Dermis blood vessel endothelial cell (primary cell): ENCODE measurements at regions not wholly inside any gene's neighbourhood (a gene's known extent, or its start where the extent isn't known, plus 50 kb on each side); places are given as distances from the start of the nearest gene placed in this dataset.

ENCODE experiments used
- DNase-seq: peaks from one replicate; pipeline ENCODE4 v3.0.0; 2010

DNA sequence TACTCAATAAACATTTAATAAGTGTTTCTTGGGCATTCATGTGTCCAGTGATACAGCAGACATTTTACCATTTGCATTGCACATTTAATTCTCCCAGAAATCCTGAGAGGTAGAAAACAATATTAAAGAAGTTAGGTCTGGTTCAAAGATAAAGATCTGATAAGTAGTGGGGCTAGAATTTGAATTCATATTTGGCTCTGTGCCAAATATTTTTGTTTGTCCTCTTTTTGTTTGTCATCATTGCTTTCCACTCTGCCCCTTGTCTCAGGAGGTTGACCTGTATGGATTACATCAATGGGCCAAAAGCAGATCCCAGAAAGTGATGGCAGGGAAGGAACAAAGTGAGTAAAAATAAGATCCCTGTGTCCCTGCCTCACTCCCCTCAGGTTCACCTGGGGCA is 441.9 kb upstream of the PKDCC start:
- DNase-seq = no peak

DNA sequence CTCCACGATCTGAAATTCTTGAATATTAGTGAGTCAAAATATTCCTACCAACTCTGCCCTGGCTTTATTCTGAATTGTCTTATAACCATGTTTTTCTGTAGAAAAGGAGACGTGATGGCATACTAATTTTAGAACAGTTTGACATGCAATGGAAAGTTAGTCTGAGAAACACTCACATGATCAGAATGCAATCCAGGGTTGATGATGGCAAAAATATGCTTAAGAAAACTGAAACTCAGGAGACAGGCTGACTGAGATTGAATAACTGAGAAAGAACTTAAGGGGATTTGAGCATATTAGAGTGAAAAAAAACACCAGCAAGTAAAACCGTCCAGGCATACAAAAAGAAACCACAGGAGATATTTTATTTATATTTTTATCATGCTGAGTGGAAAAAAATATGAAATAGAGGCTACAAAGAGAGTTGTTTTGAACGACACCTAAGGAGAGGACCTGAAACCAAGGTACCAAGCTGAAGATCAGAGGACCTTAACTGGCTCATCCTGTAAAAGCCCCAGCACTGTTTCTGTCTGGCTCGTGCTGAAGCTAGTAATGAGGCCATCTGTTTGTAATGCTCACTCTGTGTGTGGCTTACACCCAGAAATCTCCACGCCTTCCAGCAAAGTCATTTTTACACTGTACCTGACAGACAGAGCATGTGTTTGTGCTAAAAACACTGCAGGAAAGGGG is 437.2 kb upstream of the PKDCC start:
- DNase-seq = no peak

DNA sequence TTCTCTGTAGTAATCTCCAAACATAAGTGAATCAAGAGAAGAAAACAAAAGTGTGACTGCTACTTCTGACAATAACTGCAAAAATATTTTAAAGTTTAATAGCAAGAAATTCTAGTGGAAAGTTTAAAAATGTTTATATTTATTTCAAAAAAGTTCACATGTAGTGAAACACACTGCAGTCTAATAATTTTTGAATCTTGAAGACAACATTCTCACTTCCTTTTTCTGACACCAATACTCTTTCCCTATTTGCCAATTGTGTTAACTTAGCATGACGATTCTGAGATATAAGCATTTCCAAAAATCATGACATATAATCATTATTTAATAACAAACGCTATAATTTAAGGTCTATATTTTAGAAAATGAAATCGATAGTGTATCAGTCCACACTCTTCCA is 429.1 kb upstream of the PKDCC start:
- DNase-seq = no peak

DNA sequence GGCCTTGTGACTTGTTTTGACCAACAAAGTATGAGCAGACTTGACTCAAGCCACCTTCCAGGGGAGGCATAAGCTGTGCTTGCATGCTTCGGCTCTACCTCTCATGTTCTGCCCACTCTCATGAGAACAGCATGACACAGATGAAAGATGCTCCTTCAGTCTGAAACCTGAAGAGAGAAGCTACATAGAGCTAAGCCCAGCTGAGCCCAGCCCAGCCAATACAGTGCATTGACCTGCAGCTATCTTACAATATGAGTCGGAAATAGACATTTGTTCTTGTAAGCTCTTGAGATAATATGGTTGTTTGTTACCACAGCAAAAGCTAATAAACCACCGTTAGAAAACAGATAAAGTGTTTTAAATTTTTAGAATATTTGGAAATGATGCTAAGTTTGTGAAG is 426.7 kb upstream of the PKDCC start:
- DNase-seq = no peak

DNA sequence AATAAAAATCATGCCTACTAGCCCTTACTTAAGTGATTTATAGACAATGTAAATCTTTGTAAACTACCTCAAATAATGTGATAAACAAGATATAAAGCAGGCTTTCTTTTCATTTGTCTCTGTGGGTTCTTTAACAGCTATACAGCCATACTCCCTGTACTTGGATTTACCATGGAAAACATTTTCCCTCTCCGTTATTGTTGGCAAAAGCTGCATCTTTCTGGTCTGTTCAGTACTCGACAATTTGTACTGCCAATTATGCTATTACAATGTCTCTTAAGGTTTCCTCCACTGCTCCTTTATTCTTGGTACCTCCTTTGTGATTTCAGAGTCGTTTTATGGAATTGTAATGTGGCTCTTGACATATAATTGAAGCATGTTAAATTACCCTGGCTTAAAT is 426.3 kb upstream of the PKDCC start:
- no peak for DNase-seq

DNA sequence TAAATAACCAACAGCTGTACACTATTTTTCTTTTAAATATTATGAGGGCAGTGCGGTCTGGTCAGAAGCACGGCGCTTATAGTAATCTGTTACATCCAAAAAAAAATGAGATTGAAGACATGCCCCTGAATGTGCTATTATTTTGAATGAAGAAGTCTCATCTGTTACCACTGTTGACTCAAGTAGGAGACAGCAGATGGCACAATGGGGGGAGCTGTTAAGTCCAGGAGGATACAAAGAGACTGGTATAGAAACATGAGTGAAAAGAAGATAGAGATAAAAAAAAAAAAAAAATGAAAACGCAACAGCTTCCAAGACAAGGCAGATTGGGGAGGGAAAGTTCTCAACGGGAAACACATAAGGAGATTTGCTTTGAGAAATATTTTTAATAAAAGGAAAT is 425.5 kb upstream of the PKDCC start:
- no peak for DNase-seq

DNA sequence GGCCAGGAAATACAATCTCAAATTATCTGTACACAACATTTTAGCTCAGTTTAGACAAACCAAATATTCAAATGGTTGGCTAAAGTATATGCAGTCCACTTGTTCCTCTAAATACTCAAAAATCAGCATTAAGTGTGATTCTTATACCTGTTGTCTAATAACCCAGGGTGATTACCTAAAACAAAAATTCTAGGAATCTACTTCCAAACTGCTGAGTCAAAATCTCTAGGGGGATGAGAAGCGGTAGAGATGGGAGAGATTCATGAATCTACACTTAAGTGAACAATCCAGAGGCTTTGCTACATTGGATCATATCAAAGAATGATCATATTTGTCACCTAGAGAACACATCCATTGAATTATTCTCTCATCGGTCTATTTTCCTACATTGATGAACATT is 420.9 kb upstream of the PKDCC start:
- no peak for DNase-seq

DNA sequence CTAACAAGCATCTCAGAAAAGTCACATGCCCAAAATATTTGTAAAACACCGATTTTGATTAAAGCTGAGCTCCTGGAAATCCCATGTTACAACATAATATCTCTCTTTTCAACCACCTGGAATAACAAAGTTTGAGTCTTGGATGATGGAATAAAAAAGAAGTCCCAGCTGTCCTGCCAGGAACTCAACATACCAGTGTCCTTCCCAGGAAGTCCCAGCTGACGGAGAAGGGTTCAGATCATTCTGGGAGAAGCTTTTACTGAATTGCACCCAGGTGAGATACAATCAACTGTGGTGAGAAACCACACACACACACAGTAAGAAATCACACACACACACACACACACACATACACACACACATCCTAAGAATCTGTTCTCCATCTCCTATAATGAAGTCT is 413.1 kb upstream of the PKDCC start:
- DNase-seq = no peak

DNA sequence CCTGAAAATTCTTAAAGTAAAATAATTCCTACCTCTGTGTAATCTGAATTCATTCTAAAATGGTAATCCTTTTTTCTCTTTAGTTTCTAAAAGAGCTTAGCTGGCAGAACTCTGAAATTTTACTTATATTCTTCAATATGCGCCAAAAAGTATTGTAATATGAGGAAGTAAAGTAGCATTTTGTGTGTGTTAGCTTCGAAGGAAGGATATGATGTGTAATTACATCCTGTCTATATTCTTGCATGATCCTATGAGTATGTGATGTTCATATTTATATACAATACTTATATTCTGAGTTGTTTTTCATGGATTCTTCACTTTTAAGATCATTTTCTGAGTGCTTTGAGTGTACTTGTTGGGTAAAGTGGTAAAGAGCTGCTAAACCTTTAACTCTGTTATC is 402.9 kb upstream of the PKDCC start:
- DNase-seq = no peak

DNA sequence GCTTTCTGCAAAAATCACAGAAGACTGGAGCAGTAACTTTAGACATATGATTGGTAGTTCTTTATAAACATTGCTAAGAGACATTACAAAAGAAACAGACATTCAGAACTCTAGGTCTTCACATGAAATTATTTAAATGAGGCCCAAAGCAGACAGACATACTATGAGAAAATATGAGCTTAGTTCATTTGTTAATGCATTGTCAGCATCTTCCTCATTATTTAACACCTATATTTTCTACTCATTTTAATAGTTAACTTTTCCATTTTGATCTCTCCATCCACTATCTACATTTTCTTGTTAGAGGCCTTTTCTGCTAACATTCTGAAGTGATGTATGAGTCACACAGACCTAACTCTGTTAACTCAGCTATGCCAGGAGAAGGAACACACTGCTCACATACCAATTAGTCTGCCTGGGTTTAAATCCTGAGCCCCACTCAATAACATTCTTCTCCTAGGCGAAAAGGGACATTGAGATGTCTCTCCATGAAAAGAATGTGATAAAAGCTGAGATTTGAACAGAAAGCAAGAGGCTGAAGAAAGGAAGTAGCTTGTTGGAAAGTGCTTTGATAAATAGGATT is 400.3 kb upstream of the PKDCC start:
- no peak for DNase-seq

DNA sequence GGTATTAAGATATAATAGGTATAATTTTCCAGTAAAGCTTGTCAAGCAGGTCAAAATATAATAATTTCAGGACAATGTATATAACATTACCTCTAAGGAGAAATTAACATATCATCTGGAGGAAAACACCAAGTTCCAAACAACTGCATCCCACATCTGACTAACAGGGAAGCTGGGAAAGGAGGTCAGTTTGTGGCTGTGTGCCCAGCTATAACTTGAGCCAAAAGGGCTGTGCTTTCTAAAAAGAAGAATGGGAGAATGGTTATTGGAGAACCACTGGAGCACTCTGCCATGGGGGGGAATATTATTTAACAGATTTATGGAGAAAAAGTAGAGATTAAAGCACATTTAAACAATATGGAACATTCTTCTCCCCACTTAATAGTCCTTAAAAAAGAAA is 390.6 kb upstream of the PKDCC start:
- DNase-seq = no peak

DNA sequence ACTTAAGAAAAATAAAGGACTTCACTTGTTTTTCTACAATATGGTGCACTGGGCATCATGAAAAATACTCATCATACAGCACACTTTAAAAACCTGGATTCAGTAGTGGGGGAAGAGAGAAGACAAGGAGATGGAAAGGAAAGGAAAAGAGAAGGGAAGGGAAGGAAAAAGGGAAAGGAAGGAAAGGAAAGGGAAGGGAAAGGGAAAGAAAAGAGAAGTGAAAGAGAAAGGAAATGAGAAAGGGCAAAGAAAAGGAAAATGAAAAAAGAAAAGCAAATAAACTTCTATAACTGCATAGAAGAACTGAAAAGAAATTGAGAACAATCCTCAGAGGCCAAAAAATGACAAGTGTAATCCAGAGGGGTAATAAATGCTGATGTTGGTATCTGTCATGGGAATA is 388.1 kb upstream of the PKDCC start:
- no peak for DNase-seq

DNA sequence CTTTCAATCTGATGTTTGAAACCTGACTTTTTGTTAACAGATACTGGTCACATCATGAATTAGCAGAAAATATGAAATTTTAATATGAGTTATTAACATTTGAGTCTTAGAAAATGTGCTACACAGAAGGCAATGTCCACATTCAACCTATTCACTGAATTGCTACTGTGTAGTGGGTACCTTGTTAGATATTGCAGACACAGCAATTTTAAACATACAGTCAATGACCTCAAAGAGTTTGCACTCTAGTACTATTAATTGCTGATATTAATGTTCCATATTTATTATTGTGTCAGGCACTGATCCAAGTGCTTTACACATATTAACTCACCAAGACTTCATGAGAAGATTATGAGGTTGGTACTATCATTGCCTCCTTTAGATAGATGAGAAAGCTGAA is 385.4 kb upstream of the PKDCC start:
- no peak for DNase-seq

DNA sequence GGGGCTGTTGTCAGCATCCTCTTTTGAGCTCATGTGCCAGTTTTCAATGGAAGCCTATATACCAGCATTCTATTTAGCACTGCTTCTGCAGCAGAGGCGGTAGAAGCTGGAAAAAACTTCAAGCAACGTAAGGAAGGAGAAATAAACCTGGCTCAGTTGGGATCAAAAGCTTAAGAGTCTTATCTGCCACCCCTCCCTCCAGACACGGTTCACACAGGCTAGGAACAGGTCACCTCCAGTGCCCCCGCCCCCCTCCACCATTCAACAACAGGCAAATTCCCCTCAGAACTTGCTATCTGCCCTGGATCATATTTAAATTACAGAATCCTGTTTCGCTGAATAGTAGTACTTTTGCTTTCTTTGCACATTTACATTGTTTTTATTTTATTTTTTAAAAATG is 384.8 kb upstream of the PKDCC start:
- no peak for DNase-seq

DNA sequence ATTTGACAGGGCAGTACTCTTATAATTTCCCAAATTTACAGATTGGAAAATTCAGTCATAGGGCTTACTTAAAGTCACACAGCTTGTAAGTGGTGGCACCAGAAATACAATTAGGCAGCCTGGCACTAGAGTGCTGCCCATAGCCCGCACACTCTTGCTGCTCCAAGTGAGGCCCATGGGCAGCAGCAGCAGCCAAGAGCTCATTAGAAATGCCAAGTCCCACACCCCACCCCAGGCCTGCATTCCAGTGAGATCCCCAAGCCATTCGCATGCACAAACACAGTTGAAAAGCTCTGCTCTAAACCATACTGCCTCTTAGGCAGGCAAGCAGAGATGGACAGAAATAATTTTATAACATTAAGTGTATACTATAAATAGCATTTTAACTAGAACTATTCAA is 379.3 kb upstream of the PKDCC start:
- DNase-seq = no peak

DNA sequence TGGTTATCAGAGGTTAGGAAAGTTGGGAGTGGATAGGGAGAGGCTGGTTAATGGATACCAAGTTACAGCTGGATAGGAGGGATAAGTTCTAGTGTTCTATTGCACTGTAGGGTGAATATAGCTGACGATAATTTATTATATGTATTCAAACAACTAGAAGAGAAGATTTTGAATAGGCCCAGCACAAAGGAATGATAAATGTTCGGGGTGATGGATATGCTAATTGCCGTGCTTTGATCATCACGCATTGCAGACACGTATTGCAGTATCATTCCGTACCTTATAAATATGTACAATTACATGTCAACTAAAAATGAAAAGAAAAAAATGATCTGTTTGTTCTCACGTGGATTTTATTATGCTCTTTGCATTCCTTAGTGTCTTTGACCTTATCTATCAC is 369.2 kb upstream of the PKDCC start:
- DNase-seq = no peak

DNA sequence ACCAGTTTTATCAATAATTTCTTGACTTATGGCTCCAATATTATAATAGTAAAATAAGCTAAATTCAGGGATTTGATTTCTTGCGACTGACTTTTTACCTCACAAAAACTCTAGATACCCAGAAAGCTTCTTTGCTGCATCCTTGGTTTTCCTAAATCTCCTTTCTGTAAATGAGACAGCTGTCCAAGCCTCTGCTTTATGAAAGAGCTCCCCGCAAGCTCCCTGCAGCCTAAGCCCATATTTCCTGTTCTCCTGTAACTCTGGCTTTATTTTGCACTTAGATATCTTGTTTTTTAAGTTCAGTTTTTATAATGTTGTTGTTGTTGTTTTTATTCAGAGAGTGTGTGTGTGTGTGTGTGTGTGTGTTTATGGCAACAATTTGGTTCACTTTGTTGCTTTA is 361.7 kb upstream of the PKDCC start:
- no peak for DNase-seq

DNA sequence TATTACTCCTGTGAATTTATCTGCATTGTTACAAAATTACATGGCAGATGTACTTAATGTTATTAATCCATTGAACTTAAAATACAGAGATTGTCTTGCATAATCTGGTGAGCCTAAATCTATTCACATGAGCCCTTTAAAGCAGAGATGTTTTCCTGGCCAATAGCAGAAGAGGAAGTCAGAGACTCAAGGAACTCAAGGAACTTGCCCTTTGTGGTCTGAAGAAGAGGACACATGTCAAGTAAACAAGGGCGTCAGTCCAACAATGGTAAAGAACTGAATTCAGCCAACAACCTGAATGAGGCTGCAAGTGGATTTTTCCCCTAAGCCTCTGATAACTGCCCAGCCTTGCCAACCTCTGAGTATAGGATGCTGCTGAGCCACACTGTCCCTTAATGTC is 356.3 kb upstream of the PKDCC start:
- no peak for DNase-seq

DNA sequence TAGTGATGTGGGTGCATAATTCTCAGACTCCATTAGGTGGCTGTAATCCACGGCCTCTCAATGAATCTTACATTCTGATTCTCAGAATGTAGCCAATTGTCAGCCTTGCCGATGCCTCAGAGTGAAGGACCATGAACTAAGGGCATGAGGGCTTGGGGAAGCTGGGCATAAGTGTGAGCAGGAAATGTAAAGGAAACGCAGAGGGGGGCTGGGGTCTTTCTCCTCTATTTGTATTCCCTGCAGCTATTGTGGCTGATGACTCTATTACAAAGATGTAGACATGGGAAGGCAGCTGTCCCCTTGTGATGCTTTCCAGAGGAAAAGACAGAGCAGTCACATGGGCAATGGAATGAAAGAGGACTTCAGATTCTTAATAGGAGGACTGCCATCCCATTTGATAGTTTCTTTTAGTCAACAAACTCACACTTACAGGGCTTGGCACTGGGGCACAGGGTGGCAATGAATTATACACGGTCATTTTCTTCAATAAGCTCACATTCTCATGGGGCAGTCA is 353.2 kb upstream of the PKDCC start:
- DNase-seq = no peak

DNA sequence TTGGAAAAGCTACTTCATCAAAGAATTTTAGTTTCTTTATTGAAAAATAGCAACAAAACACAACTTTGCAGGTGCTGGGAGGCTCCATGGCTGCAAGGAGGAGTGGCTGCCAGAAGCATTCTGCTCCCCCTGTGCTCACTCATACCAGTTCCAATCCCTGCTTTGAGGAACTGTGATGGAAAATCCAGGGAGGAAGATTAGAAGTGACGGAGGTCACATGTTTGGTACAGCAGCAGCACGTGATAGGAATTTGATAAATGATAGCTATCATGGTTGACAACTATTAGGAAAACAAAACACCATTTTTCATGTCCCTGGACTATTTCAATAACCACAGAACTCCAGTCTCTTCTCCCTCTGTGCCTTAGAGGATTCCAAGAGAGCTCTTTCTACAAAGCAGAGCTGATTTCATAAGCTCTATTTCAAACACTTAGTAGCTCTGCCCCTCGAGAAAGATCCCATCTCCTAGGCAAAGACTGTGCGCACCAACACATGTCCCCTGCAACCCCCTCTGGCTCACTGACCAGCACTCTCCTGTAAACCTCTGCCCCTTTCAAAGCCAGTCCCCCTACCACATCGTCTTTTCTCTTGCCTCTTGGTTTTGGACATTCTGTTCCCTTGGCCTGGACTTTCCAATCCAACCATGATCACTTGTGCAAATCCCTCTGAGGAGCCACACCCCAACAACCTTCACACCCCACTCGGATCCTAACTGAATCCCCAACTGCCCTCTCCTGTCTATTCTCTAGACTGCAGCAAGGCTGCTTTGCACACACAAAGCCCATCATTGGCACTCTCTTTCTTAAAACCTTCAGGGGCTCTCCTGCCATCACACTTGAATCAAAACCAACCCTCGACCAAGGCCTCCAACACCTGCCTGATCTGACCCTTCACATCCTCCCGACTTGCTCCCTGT is 352.4 kb upstream of the PKDCC start:
- DNase-seq = no peak

DNA sequence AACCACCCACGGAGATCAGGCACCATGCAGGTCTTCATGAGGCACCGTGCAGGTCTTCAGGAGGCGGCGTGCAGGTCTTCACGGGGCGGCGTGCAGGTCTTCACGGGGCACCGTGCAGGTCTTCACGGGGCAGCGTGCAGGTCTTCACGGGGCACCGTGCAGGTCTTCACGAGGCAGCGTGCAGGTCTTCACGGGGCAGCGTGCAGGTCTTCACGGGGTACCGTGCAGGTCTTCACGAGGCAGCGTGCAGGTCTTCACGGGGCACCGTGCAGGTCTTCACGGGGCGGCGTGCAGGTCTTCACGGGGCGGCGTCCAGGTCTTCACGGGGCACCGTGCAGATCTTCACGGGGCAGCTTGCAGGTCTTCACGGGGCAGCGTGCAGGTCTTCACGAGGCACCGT is 350.4 kb upstream of the PKDCC start:
- no peak for DNase-seq

DNA sequence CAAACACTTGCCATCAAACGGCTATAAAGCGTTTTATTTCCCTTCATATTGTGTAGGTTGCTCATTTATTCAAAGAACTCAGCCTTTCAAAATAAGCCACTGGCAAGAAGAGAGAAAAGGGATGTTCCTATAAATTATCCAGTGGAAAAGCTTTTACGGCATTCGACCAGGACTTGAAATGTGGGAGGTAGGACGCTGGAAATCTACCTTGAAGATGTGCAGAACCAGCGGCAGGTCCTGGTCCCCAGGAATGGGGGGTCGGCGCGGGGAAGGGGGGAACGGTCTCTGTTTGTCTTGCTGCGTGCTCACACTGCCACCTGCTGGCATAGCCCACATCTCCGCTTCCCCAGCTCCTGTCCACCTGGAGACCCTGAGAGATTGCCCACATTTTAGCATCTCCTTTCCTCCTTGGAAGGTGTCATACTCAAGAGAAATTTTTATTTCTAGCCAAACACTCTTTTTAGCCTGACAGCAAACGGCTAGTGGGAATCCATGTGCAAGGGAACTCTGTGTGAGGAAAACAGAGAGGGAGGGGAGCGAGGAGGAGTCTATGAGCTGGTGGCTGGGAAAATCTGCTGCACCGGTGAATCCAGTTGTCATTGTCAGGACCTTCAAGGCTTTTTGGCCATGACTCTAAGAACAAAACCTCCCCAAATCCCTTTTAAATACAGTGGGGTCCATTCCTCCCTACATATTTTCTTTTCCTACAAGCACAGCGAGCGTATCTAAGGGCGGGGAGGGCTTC is 349.0 kb upstream of the PKDCC start:
- peak; percentile 40 for DNase-seq

DNA sequence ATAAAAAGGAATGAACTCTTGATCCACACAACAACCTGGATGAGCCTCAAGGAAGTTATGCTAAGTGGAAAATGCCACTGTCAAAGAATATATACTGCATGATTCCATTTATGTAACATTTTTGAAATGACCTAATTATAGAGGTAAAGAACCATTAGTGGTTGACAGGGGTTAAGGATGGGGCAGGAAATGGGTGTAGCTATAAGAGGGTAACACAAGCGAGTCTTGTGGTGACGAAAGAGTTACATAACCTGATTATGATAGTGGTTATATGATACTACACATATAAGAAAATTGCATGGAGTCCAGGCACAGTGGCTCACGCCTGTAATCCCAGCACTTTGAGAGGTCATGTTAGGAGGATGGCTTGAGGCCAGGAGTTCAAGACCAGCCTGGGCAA is 346.6 kb upstream of the PKDCC start:
- DNase-seq = no peak
